GM23338 (cell line): ENCODE measurements at regions not wholly inside any gene's neighbourhood (a gene's known extent, or its start where the extent isn't known, plus 50 kb on each side); places are given as distances from the start of the nearest gene placed in this dataset.

Source experiments
- ATAC-seq: fragments of 200-7000 bp; cut with Tn5 transposase; 3 replicates; pipeline ENCODE4 v1.9.1; 2020
- DNase-seq: peaks from one replicate; pipeline ENCODE4 v3.0.0-alpha.2; 2015; ENCODE audit warnings: low spot score
- H2AFZ ChIP-seq: fragments of 200-600 bp; sonication (generic); 2 replicates; pipeline ENCODE4 v1.8.0; 2016; ENCODE audit warnings: antibody characterized with exemption, mild to moderate bottlenecking, moderate library complexity
- H3F3A ChIP-seq: fragments of 200-600 bp; sonication (generic); replicated peaks from 2 replicates; pipeline ENCODE4 v1.8.0; 2017; ENCODE audit warnings: antibody characterized with exemption, mixed run types, low read depth
- H3K27ac ChIP-seq: fragments of 200-600 bp; sonication (generic); 2 replicates; pipeline ENCODE4 v1.6.1; 2016; ENCODE audit warnings: low read depth
- H3K27me3 ChIP-seq: fragments of 200-600 bp; sonication (generic); 2 replicates; pipeline ENCODE4 v1.8.0; 2016; ENCODE audit warnings: mild to moderate bottlenecking, mixed run types, moderate library complexity; ENCODE audit not compliant: insufficient read depth
- H3K36me3 ChIP-seq: fragments of 200-600 bp; sonication (generic); 2 replicates; pipeline ENCODE4 v1.8.0; 2016; ENCODE audit warnings: mild to moderate bottlenecking; ENCODE audit not compliant: insufficient read depth
- H3K4me1 ChIP-seq: fragments of 200-600 bp; sonication (generic); 2 replicates; pipeline ENCODE4 v1.8.0; 2016; ENCODE audit warnings: mild to moderate bottlenecking, moderate library complexity; ENCODE audit not compliant: insufficient read depth
- H3K4me2 ChIP-seq: fragments of 200-600 bp; sonication (generic); 2 replicates; pipeline ENCODE4 v1.7.1; 2017; ENCODE audit warnings: mixed run types
- H3K4me3 ChIP-seq: fragments of 200-600 bp; sonication (generic); 2 replicates; pipeline ENCODE4 v1.6.1; 2016; ENCODE audit warnings: mixed run types
- H3K79me2 ChIP-seq: fragments of 200-600 bp; sonication (generic); replicated peaks from 2 replicates; pipeline ENCODE4 v1.8.0; 2017; ENCODE audit warnings: mild to moderate bottlenecking; ENCODE audit not compliant: insufficient read depth
- H3K9me2 ChIP-seq: fragments of 200-600 bp; sonication (generic); 2 replicates; pipeline ENCODE4 v1.8.0; 2017; ENCODE audit not compliant: insufficient read depth
- H4K20me1 ChIP-seq: fragments of 200-600 bp; sonication (generic); replicated peaks from 2 replicates; pipeline ENCODE4 v1.8.0; 2017; ENCODE audit warnings: mild to moderate bottlenecking; ENCODE audit not compliant: insufficient read depth
- H3K27ac Mint-ChIP-seq: 2 replicates; pipeline ENCODE4 v1.8.0; 2020; ENCODE audit warnings: inconsistent platforms, mild to moderate bottlenecking, moderate library complexity, mixed read lengths
- H3K27me3 Mint-ChIP-seq: 3 replicates; pipeline ENCODE4 v1.8.0; 2022; ENCODE audit warnings: low read depth, mild to moderate bottlenecking, moderate library complexity, mixed read lengths, inconsistent platforms; ENCODE audit not compliant: insufficient read depth, poor library complexity
- H3K36me3 Mint-ChIP-seq: 3 replicates; pipeline ENCODE4 v1.8.0; 2021; ENCODE audit warnings: low read depth, mild to moderate bottlenecking, inconsistent platforms, moderate library complexity, mixed read lengths
- H3K4me1 Mint-ChIP-seq: 3 replicates; pipeline ENCODE4 v1.8.0; 2020; ENCODE audit warnings: mild to moderate bottlenecking, inconsistent platforms, mixed read lengths
- H3K4me3 Mint-ChIP-seq: 3 replicates; pipeline ENCODE4 v1.8.0; 2021; ENCODE audit warnings: moderate library complexity, mild to moderate bottlenecking, inconsistent platforms, mixed read lengths
- H3K9me3 Mint-ChIP-seq: 3 replicates; pipeline ENCODE4 v1.8.0; 2020; ENCODE audit warnings: moderate library complexity, mild to moderate bottlenecking, inconsistent platforms, mixed read lengths
- CREB1 ChIP-seq: fragments of 250-450 bp; sonication (Bioruptor Pico); IDR thresholded peaks from 2 replicates; pipeline ENCODE4 v1.5.0; 2020; ENCODE audit warnings: low read depth, mild to moderate bottlenecking, moderate library complexity
- CTCF ChIP-seq, 2 experiments: fragments of 200-600 bp in 1 of 2; sonication (generic) in 1 of 2; conservative IDR thresholded peaks; 2 replicates each; pipeline versions ENCODE4 v1.5.1 to v1.6.1; 2016 to 2017; ENCODE audit warnings: antibody characterized with exemption in 2 of 2, low read depth in 2 of 2, mild to moderate bottlenecking in 2 of 2, moderate library complexity in 1 of 2
- ETS1 ChIP-seq: IDR thresholded peaks from 2 replicates; pipeline ENCODE4 v1.6.1; 2016; ENCODE audit warnings: antibody characterized with exemption
- EZH2 ChIP-seq: fragments of 200-600 bp; sonication (generic); IDR thresholded peaks from one replicate; pipeline ENCODE4 v1.8.0; 2017; ENCODE audit warnings: antibody characterized with exemption, mild to moderate bottlenecking, low read depth; ENCODE audit not compliant: unreplicated experiment
- EZH2phosphoT487 ChIP-seq: fragments of 200-600 bp; sonication (generic); IDR thresholded peaks from one replicate; pipeline ENCODE4 v1.8.1; 2018; ENCODE audit warnings: antibody characterized with exemption; ENCODE audit not compliant: unreplicated experiment
- JUNB ChIP-seq: IDR thresholded peaks from one replicate; pipeline ENCODE4 v1.6.1; 2016; ENCODE audit warnings: antibody characterized with exemption; ENCODE audit not compliant: unreplicated experiment
- NANOG ChIP-seq: IDR thresholded peaks from 2 replicates; pipeline ENCODE4 v1.6.1; 2016; ENCODE audit warnings: antibody characterized with exemption, borderline replicate concordance
- POLR2AphosphoS5 ChIP-seq: IDR thresholded peaks from 2 replicates; pipeline ENCODE4 v1.6.1; 2016; ENCODE audit warnings: antibody characterized with exemption, low read depth
- REST ChIP-seq: IDR thresholded peaks from one replicate; pipeline ENCODE4 v1.6.1; 2018; ENCODE audit warnings: antibody characterized with exemption; ENCODE audit not compliant: unreplicated experiment
- STAT1 ChIP-seq: IDR thresholded peaks from one replicate; pipeline ENCODE4 v1.6.1; 2016; ENCODE audit warnings: antibody characterized with exemption; ENCODE audit not compliant: unreplicated experiment
- ZNF114 ChIP-seq: fragments of 250-450 bp; sonication (Bioruptor Pico); IDR thresholded peaks from 2 replicates; pipeline ENCODE4 v1.5.0; 2020; ENCODE audit warnings: mild to moderate bottlenecking, moderate library complexity
- ZNF331 ChIP-seq: fragments of 250-450 bp; sonication (Bioruptor Pico); IDR thresholded peaks from 2 replicates; pipeline ENCODE4 v1.5.0; 2020; ENCODE audit warnings: low read depth, mild to moderate bottlenecking, moderate library complexity
- TF ChIP-seq, protein P1 (sequence below): fragments of 250-450 bp; sonication (Bioruptor Pico); IDR thresholded peaks from 2 replicates; pipeline ENCODE4 v1.5.0; 2020; ENCODE audit warnings: mild to moderate bottlenecking, moderate library complexity

DNA sequence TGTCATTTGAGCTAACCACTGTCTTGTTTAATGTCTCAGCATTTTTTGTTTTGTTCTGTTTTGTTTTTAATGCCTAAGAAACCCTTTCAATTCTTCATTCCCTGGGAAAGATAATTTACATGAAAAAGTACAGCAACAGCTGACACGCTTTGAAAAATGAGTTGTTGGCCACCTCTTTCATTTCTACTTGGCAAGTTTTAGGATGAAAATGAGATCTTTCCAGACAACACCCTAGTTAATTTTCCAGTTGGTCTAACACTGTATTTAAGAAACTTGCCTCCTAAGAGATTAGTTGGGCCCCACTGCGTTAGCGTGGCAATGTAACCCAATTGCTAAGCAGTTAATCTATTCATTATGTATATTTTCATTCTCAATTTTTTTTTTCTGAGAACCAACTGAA is 194.0 kb upstream of the LRRN1 start:
- no peak overlapping the region for H3K27ac ChIP-seq
- no peak for ATAC-seq
- no peaks in the 10 kb centered on the region for H3K4me1 ChIP-seq
- H3K36me3 ChIP-seq, result no peaks in the 10 kb centered on the region
- no peak overlapping the region; the same call in 1 of the 2 replicates for H3K4me2 ChIP-seq
- Mint-ChIP-seq H3K27ac (no peak overlapping the region), H3K36me3 (peaks cover 38% of the 10 kb centered on the region), H3K4me1 (no peaks in the 10 kb centered on the region; the same call in 2 of the 3 replicates), H3K27me3 (peaks cover 2% of the 10 kb centered on the region), H3K9me3 (peaks cover 96% of the 10 kb centered on the region), H3K4me3 (no peak overlapping the region)
- DNase-seq, result no peak
- H3K79me2 ChIP-seq, result no peaks in the 10 kb centered on the region
- H2AFZ ChIP-seq, result no peak overlapping the region
- no peaks in the 10 kb centered on the region for H3F3A ChIP-seq
- H3K27me3 ChIP-seq, result no peaks in the 10 kb centered on the region; the same call in 1 of the 2 replicates
- H4K20me1 ChIP-seq, result no peaks in the 10 kb centered on the region
- no peak overlapping the region for H3K4me3 ChIP-seq
- no peak for TF ChIP-seq ZNF331
- TF ChIP-seq REST, result no peak
- no peak for TF ChIP-seq POLR2AphosphoS5
- TF ChIP-seq NANOG, result no peak
- TF ChIP-seq, protein P1, sequence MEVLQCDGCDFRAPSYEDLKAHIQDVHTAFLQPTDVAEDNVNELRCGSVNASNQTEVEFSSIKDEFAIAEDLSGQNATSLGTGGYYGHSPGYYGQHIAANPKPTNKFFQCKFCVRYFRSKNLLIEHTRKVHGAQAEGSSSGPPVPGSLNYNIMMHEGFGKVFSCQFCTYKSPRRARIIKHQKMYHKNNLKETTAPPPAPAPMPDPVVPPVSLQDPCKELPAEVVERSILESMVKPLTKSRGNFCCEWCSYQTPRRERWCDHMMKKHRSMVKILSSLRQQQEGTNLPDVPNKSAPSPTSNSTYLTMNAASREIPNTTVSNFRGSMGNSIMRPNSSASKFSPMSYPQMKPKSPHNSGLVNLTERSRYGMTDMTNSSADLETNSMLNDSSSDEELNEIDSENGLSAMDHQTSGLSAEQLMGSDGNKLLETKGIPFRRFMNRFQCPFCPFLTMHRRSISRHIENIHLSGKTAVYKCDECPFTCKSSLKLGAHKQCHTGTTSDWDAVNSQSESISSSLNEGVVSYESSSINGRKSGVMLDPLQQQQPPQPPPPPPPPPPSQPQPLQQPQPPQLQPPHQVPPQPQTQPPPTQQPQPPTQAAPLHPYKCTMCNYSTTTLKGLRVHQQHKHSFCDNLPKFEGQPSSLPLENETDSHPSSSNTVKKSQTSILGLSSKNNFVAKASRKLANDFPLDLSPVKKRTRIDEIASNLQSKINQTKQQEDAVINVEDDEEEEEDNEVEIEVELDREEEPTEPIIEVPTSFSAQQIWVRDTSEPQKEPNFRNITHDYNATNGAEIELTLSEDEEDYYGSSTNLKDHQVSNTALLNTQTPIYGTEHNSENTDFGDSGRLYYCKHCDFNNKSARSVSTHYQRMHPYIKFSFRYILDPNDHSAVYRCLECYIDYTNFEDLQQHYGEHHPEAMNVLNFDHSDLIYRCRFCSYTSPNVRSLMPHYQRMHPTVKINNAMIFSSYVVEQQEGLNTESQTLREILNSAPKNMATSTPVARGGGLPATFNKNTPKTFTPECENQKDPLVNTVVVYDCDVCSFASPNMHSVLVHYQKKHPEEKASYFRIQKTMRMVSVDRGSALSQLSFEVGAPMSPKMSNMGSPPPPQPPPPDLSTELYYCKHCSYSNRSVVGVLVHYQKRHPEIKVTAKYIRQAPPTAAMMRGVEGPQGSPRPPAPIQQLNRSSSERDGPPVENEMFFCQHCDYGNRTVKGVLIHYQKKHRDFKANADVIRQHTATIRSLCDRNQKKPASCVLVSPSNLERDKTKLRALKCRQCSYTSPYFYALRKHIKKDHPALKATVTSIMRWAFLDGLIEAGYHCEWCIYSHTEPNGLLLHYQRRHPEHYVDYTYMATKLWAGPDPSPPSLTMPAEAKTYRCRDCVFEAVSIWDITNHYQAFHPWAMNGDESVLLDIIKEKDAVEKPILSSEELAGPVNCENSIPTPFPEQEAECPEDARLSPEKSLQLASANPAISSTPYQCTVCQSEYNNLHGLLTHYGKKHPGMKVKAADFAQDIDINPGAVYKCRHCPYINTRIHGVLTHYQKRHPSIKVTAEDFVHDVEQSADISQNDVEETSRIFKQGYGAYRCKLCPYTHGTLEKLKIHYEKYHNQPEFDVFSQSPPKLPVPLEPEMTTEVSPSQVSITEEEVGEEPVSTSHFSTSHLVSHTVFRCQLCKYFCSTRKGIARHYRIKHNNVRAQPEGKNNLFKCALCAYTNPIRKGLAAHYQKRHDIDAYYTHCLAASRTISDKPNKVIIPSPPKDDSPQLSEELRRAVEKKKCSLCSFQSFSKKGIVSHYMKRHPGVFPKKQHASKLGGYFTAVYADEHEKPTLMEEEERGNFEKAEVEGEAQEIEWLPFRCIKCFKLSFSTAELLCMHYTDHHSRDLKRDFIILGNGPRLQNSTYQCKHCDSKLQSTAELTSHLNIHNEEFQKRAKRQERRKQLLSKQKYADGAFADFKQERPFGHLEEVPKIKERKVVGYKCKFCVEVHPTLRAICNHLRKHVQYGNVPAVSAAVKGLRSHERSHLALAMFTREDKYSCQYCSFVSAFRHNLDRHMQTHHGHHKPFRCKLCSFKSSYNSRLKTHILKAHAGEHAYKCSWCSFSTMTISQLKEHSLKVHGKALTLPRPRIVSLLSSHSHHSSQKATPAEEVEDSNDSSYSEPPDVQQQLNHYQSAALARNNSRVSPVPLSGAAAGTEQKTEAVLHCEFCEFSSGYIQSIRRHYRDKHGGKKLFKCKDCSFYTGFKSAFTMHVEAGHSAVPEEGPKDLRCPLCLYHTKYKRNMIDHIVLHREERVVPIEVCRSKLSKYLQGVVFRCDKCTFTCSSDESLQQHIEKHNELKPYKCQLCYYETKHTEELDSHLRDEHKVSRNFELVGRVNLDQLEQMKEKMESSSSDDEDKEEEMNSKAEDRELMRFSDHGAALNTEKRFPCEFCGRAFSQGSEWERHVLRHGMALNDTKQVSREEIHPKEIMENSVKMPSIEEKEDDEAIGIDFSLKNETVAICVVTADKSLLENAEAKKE (CRISPR knock-in tag), result no peak
- no peak for TF ChIP-seq ETS1
- TF ChIP-seq CREB1, result no peak
- TF ChIP-seq CTCF (conservative IDR thresholded peaks at IDR 0.05; ENCODE audit: low read depth in 2 of 2), result no peak
- no peak for TF ChIP-seq EZH2
- TF ChIP-seq STAT1, result no peak
- TF ChIP-seq ZNF114 (CRISPR knock-in tag), result no peak
- TF ChIP-seq JUNB, result no peak
- TF ChIP-seq EZH2phosphoT487, result no peak
- peaks cover 6% of the 10 kb centered on the region for H3K9me2 ChIP-seq
